ENCODE measurements at regions not wholly inside any gene's neighbourhood (a gene's known extent, or its start where the extent isn't known, plus 50 kb on each side); places are given as distances from the start of the nearest gene placed in this dataset.
"Not testable (repeated sequence)": the region's sequence is repeated elsewhere in the genome, so short reads cannot be mapped to it uniquely, and the experiment has no call there.

DNA sequence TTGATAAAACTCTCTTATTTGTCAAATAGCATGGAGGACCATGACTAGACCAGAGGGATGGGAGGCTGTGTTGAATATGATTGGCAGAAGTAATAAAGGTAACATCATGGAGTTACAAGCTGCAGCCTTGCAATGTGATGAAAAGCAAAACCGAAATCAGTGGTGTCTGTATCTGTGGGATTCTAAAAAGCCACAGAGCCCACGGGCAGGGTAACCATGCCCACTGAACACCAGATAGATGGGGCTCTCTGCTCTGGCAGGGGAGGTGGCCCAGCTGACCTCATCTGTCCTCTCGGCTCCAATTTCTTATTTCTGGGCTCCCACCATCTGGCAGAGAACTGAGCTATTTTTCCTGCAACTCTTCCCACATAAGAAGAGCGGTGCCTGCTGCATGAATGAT lies 1072.2 kb downstream of the GATA3 start:
- Histone ChIP-seq H3K4me1 (ENCODE audit: control insufficient read depth in 4 of 4, insufficient read depth in 4 of 4, low read length in 3 of 4) (no peaks in the 10 kb centered on the region), H3K36me3 (ENCODE audit: control insufficient read depth in 4 of 4, insufficient read depth in 3 of 4, low read depth in 1 of 4, low read length in 3 of 4) (no peaks in the 10 kb centered on the region), H3K9ac (ENCODE audit: low read depth in 1 of 2, low read length in 2 of 2) (no peak overlapping the region), H3K4me3 (ENCODE audit: low read depth in 1 of 3, low read length in 3 of 3) (no peak overlapping the region), H3K27ac (ENCODE audit: low read depth in 1 of 2, low read length in 2 of 2) (no peak overlapping the region), H3K9me3 (ENCODE audit: control insufficient read depth in 4 of 4, low read length in 3 of 4) (no peaks in the 10 kb centered on the region), H3K27me3 (ENCODE audit: control insufficient read depth in 4 of 4, insufficient read depth in 4 of 4, low read length in 3 of 4) (no peaks in the 10 kb centered on the region)
- TF ChIP-seq FOXA1 (IDR thresholded peaks at IDR 0.05) = no peak
- TF ChIP-seq SP1 (IDR thresholded peaks at IDR 0.05) = no peak
- no peak for TF ChIP-seq RAD21 (IDR thresholded peaks at IDR 0.05)
- TF ChIP-seq HNF4G (IDR thresholded peaks at IDR 0.05) = no peak
- DNase-seq (ENCODE audit: low spot score) = no peak
- WGBS = 60% methylated on average over 4 of the region's 4 CpGs

DNA sequence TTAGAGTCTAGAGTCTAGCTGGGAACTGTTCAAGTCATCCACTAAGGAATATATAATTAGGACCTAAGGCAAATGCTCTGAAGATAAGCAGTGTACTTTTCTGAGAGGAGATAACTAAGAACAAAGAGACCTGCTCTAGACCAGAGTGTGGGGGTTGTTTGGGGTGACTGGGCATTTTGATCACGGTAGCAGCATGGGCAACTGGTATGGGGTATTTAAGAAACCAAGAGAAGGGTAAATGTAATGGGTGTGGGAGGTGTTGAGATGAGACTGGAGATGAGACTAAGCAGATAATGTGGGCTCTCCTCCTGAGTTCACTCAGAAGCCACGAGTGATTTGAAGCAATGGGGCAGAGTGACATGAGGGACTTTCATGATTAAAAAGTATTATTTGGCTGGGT lies 1082.9 kb downstream of the GATA3 start:
- peaks cover 0 to 1% (median 0%) of the 10 kb centered on the region in 4 donors for H3K27me3 ChIP-seq (ENCODE audit: control insufficient read depth in 4 of 4, insufficient read depth in 4 of 4, low read length in 3 of 4)
- 33% methylated on average over 2 of the region's 2 CpGs for WGBS
- H3K4me3 ChIP-seq (ENCODE audit: low read depth in 1 of 3, low read length in 3 of 3) = no peak overlapping the region
- H3K27ac ChIP-seq (ENCODE audit: low read depth in 1 of 2, low read length in 2 of 2) = no peak overlapping the region
- TF ChIP-seq, protein P1, sequence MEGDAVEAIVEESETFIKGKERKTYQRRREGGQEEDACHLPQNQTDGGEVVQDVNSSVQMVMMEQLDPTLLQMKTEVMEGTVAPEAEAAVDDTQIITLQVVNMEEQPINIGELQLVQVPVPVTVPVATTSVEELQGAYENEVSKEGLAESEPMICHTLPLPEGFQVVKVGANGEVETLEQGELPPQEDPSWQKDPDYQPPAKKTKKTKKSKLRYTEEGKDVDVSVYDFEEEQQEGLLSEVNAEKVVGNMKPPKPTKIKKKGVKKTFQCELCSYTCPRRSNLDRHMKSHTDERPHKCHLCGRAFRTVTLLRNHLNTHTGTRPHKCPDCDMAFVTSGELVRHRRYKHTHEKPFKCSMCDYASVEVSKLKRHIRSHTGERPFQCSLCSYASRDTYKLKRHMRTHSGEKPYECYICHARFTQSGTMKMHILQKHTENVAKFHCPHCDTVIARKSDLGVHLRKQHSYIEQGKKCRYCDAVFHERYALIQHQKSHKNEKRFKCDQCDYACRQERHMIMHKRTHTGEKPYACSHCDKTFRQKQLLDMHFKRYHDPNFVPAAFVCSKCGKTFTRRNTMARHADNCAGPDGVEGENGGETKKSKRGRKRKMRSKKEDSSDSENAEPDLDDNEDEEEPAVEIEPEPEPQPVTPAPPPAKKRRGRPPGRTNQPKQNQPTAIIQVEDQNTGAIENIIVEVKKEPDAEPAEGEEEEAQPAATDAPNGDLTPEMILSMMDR (IDR thresholded peaks at IDR 0.05; ENCODE audit: low read depth, low read length, missing input control) = no peak
- TF ChIP-seq RXRA (IDR thresholded peaks at IDR 0.05) (no peak), RAD21 (IDR thresholded peaks at IDR 0.05) (no peak), FOXA1 (IDR thresholded peaks at IDR 0.05) (no peak), FOXA2 (IDR thresholded peaks at IDR 0.05) (no peak)
- H3K9ac ChIP-seq (ENCODE audit: low read depth in 1 of 2, low read length in 2 of 2) = no peak overlapping the region
- no peaks in the 10 kb centered on the region for H3K4me1 ChIP-seq (ENCODE audit: control insufficient read depth in 4 of 4, insufficient read depth in 4 of 4, low read length in 3 of 4)
- no peak for DNase-seq (ENCODE audit: low spot score)
- H3K9me3 ChIP-seq (ENCODE audit: control insufficient read depth in 4 of 4, low read length in 3 of 4) = no peaks in the 10 kb centered on the region
- no peaks in the 10 kb centered on the region for H3K36me3 ChIP-seq (ENCODE audit: control insufficient read depth in 4 of 4, insufficient read depth in 3 of 4, low read depth in 1 of 4, low read length in 3 of 4)

DNA sequence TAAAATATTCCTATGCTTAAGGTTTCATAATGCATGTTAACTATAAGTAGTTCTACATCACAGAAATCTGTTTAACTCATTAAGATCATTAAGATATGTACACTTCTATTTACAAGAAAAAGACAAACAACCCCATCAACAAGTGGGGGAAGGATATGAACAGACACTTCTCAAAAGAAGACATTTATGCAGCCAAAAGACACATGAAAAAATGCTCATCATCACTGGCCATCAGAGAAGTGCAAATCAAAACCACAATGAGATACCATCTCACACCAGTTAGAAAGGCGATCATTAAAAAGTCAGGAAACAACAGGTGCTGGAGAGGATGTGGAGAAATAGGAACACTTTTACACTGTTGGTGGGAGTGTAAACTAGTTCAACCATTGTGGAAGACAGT lies 1084.3 kb downstream of the GATA3 start:
- H3K9ac ChIP-seq (ENCODE audit: low read depth in 1 of 2, low read length in 2 of 2); H3K27ac ChIP-seq (ENCODE audit: low read depth in 1 of 2, low read length in 2 of 2); DNase-seq (ENCODE audit: low spot score); H3K4me3 ChIP-seq (ENCODE audit: low read depth in 1 of 3, low read length in 3 of 3); H3K27me3 ChIP-seq (ENCODE audit: control insufficient read depth in 4 of 4, insufficient read depth in 4 of 4, low read length in 3 of 4); H3K36me3 ChIP-seq (ENCODE audit: control insufficient read depth in 4 of 4, insufficient read depth in 3 of 4, low read depth in 1 of 4, low read length in 3 of 4); H3K4me1 ChIP-seq (ENCODE audit: control insufficient read depth in 4 of 4, insufficient read depth in 4 of 4, low read length in 3 of 4); H3K9me3 ChIP-seq (ENCODE audit: control insufficient read depth in 4 of 4, low read length in 3 of 4): not testable (repeated sequence)
- WGBS = 84% methylated on average over 1 of the region's 1 CpG

DNA sequence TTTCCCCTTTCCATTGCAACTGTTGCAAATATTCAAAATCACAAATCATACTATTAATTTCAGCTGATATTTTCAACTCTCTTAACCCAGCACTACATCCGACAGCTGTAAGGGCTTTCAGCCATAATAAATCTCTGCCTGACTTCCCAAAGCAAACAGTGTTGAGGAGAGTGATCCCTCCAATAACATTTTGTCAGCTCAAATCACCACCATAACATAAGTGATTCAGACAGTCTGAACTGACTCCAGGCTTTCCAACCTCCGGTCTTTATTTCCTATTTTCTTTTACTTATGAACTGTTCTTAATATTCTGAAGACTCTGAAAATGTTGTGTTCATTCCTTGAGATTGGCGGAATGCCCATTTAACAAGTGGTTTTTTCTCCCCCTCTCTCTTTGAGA lies 1085.9 kb downstream of the GATA3 start:
- H3K36me3 ChIP-seq (ENCODE audit: control insufficient read depth in 4 of 4, insufficient read depth in 3 of 4, low read depth in 1 of 4, low read length in 3 of 4) = no peaks in the 10 kb centered on the region
- H3K4me3 ChIP-seq (ENCODE audit: low read depth in 1 of 3, low read length in 3 of 3) = no peak overlapping the region
- DNase-seq (ENCODE audit: low spot score) = no peak
- no peak overlapping the region for H3K9ac ChIP-seq (ENCODE audit: low read depth in 1 of 2, low read length in 2 of 2)
- WGBS = 47% methylated on average over 3 of the region's 3 CpGs
- H3K4me1 ChIP-seq (ENCODE audit: control insufficient read depth in 4 of 4, insufficient read depth in 4 of 4, low read length in 3 of 4) = no peaks in the 10 kb centered on the region
- no peak overlapping the region for H3K27ac ChIP-seq (ENCODE audit: low read depth in 1 of 2, low read length in 2 of 2)
- no peaks in the 10 kb centered on the region for H3K27me3 ChIP-seq (ENCODE audit: control insufficient read depth in 4 of 4, insufficient read depth in 4 of 4, low read length in 3 of 4)
- H3K9me3 ChIP-seq (ENCODE audit: control insufficient read depth in 4 of 4, low read length in 3 of 4) = no peaks in the 10 kb centered on the region
- TF ChIP-seq HNF4G (IDR thresholded peaks at IDR 0.05) (no peak), NR2F2 (IDR thresholded peaks at IDR 0.05) (no peak), JUND (IDR thresholded peaks at IDR 0.05) (no peak), HNF4A (conservative IDR thresholded peaks at IDR 0.05) (no peak), RXRA (IDR thresholded peaks at IDR 0.05) (no peak), TAF1 (conservative IDR thresholded peaks at IDR 0.05) (no peak), EGR1 (IDR thresholded peaks at IDR 0.05; ENCODE audit: low read depth in 2 of 2) (no peak), SP1 (IDR thresholded peaks at IDR 0.05) (no peak), RAD21 (IDR thresholded peaks at IDR 0.05) (no peak), GABPA (IDR thresholded peaks at IDR 0.05 in 1 of 2, conservative IDR thresholded peaks at IDR 0.05 in 1 of 2) (no peak), FOXA2 (IDR thresholded peaks at IDR 0.05) (no peak), FOXA1 (IDR thresholded peaks at IDR 0.05) (no peak), YY1 (IDR thresholded peaks at IDR 0.05) (no peak)
- TF ChIP-seq, protein P2, sequence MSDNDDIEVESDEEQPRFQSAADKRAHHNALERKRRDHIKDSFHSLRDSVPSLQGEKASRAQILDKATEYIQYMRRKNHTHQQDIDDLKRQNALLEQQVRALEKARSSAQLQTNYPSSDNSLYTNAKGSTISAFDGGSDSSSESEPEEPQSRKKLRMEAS (IDR thresholded peaks at IDR 0.05) = no peak
- TF ChIP-seq, protein P3, sequence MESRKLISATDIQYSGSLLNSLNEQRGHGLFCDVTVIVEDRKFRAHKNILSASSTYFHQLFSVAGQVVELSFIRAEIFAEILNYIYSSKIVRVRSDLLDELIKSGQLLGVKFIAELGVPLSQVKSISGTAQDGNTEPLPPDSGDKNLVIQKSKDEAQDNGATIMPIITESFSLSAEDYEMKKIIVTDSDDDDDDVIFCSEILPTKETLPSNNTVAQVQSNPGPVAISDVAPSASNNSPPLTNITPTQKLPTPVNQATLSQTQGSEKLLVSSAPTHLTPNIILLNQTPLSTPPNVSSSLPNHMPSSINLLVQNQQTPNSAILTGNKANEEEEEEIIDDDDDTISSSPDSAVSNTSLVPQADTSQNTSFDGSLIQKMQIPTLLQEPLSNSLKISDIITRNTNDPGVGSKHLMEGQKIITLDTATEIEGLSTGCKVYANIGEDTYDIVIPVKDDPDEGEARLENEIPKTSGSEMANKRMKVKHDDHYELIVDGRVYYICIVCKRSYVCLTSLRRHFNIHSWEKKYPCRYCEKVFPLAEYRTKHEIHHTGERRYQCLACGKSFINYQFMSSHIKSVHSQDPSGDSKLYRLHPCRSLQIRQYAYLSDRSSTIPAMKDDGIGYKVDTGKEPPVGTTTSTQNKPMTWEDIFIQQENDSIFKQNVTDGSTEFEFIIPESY (IDR thresholded peaks at IDR 0.05) = no peak
- TF ChIP-seq, protein P4, sequence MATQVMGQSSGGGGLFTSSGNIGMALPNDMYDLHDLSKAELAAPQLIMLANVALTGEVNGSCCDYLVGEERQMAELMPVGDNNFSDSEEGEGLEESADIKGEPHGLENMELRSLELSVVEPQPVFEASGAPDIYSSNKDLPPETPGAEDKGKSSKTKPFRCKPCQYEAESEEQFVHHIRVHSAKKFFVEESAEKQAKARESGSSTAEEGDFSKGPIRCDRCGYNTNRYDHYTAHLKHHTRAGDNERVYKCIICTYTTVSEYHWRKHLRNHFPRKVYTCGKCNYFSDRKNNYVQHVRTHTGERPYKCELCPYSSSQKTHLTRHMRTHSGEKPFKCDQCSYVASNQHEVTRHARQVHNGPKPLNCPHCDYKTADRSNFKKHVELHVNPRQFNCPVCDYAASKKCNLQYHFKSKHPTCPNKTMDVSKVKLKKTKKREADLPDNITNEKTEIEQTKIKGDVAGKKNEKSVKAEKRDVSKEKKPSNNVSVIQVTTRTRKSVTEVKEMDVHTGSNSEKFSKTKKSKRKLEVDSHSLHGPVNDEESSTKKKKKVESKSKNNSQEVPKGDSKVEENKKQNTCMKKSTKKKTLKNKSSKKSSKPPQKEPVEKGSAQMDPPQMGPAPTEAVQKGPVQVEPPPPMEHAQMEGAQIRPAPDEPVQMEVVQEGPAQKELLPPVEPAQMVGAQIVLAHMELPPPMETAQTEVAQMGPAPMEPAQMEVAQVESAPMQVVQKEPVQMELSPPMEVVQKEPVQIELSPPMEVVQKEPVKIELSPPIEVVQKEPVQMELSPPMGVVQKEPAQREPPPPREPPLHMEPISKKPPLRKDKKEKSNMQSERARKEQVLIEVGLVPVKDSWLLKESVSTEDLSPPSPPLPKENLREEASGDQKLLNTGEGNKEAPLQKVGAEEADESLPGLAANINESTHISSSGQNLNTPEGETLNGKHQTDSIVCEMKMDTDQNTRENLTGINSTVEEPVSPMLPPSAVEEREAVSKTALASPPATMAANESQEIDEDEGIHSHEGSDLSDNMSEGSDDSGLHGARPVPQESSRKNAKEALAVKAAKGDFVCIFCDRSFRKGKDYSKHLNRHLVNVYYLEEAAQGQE (IDR thresholded peaks at IDR 0.05) = no peak
- TF ChIP-seq, protein P5, sequence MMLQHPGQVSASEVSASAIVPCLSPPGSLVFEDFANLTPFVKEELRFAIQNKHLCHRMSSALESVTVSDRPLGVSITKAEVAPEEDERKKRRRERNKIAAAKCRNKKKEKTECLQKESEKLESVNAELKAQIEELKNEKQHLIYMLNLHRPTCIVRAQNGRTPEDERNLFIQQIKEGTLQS (IDR thresholded peaks at IDR 0.05) = no peak
